GM23338 (cell line): ENCODE measurements at regions not wholly inside any gene's neighbourhood (a gene's known extent, or its start where the extent isn't known, plus 50 kb on each side); places are given as distances from the start of the nearest gene placed in this dataset.

Source experiments
- ATAC-seq: fragments of 200-7000 bp; cut with Tn5 transposase; 3 replicates; pipeline ENCODE4 v1.9.1; 2020
- DNase-seq: peaks from one replicate; pipeline ENCODE4 v3.0.0-alpha.2; 2015; ENCODE audit warnings: low spot score
- H2AFZ ChIP-seq: fragments of 200-600 bp; sonication (generic); 2 replicates; pipeline ENCODE4 v1.8.0; 2016; ENCODE audit warnings: antibody characterized with exemption, mild to moderate bottlenecking, moderate library complexity
- H3F3A ChIP-seq: fragments of 200-600 bp; sonication (generic); replicated peaks from 2 replicates; pipeline ENCODE4 v1.8.0; 2017; ENCODE audit warnings: antibody characterized with exemption, mixed run types, low read depth
- H3K27ac ChIP-seq: fragments of 200-600 bp; sonication (generic); 2 replicates; pipeline ENCODE4 v1.6.1; 2016; ENCODE audit warnings: low read depth
- H3K27me3 ChIP-seq: fragments of 200-600 bp; sonication (generic); 2 replicates; pipeline ENCODE4 v1.8.0; 2016; ENCODE audit warnings: mild to moderate bottlenecking, mixed run types, moderate library complexity; ENCODE audit not compliant: insufficient read depth
- H3K36me3 ChIP-seq: fragments of 200-600 bp; sonication (generic); 2 replicates; pipeline ENCODE4 v1.8.0; 2016; ENCODE audit warnings: mild to moderate bottlenecking; ENCODE audit not compliant: insufficient read depth
- H3K4me1 ChIP-seq: fragments of 200-600 bp; sonication (generic); 2 replicates; pipeline ENCODE4 v1.8.0; 2016; ENCODE audit warnings: mild to moderate bottlenecking, moderate library complexity; ENCODE audit not compliant: insufficient read depth
- H3K4me2 ChIP-seq: fragments of 200-600 bp; sonication (generic); 2 replicates; pipeline ENCODE4 v1.7.1; 2017; ENCODE audit warnings: mixed run types
- H3K4me3 ChIP-seq: fragments of 200-600 bp; sonication (generic); 2 replicates; pipeline ENCODE4 v1.6.1; 2016; ENCODE audit warnings: mixed run types
- H3K79me2 ChIP-seq: fragments of 200-600 bp; sonication (generic); replicated peaks from 2 replicates; pipeline ENCODE4 v1.8.0; 2017; ENCODE audit warnings: mild to moderate bottlenecking; ENCODE audit not compliant: insufficient read depth
- H3K9me2 ChIP-seq: fragments of 200-600 bp; sonication (generic); 2 replicates; pipeline ENCODE4 v1.8.0; 2017; ENCODE audit not compliant: insufficient read depth
- H4K20me1 ChIP-seq: fragments of 200-600 bp; sonication (generic); replicated peaks from 2 replicates; pipeline ENCODE4 v1.8.0; 2017; ENCODE audit warnings: mild to moderate bottlenecking; ENCODE audit not compliant: insufficient read depth
- H3K27ac Mint-ChIP-seq: 2 replicates; pipeline ENCODE4 v1.8.0; 2020; ENCODE audit warnings: inconsistent platforms, mild to moderate bottlenecking, moderate library complexity, mixed read lengths
- H3K27me3 Mint-ChIP-seq: 3 replicates; pipeline ENCODE4 v1.8.0; 2022; ENCODE audit warnings: low read depth, mild to moderate bottlenecking, moderate library complexity, mixed read lengths, inconsistent platforms; ENCODE audit not compliant: insufficient read depth, poor library complexity
- H3K36me3 Mint-ChIP-seq: 3 replicates; pipeline ENCODE4 v1.8.0; 2021; ENCODE audit warnings: low read depth, mild to moderate bottlenecking, inconsistent platforms, moderate library complexity, mixed read lengths
- H3K4me1 Mint-ChIP-seq: 3 replicates; pipeline ENCODE4 v1.8.0; 2020; ENCODE audit warnings: mild to moderate bottlenecking, inconsistent platforms, mixed read lengths
- H3K4me3 Mint-ChIP-seq: 3 replicates; pipeline ENCODE4 v1.8.0; 2021; ENCODE audit warnings: moderate library complexity, mild to moderate bottlenecking, inconsistent platforms, mixed read lengths
- H3K9me3 Mint-ChIP-seq: 3 replicates; pipeline ENCODE4 v1.8.0; 2020; ENCODE audit warnings: moderate library complexity, mild to moderate bottlenecking, inconsistent platforms, mixed read lengths
- CREB1 ChIP-seq: fragments of 250-450 bp; sonication (Bioruptor Pico); IDR thresholded peaks from 2 replicates; pipeline ENCODE4 v1.5.0; 2020; ENCODE audit warnings: low read depth, mild to moderate bottlenecking, moderate library complexity
- EZH2phosphoT487 ChIP-seq: fragments of 200-600 bp; sonication (generic); IDR thresholded peaks from one replicate; pipeline ENCODE4 v1.8.1; 2018; ENCODE audit warnings: antibody characterized with exemption; ENCODE audit not compliant: unreplicated experiment
- JUNB ChIP-seq: IDR thresholded peaks from one replicate; pipeline ENCODE4 v1.6.1; 2016; ENCODE audit warnings: antibody characterized with exemption; ENCODE audit not compliant: unreplicated experiment
- NANOG ChIP-seq: IDR thresholded peaks from 2 replicates; pipeline ENCODE4 v1.6.1; 2016; ENCODE audit warnings: antibody characterized with exemption, borderline replicate concordance
- POLR2AphosphoS5 ChIP-seq: IDR thresholded peaks from 2 replicates; pipeline ENCODE4 v1.6.1; 2016; ENCODE audit warnings: antibody characterized with exemption, low read depth
- STAT1 ChIP-seq: IDR thresholded peaks from one replicate; pipeline ENCODE4 v1.6.1; 2016; ENCODE audit warnings: antibody characterized with exemption; ENCODE audit not compliant: unreplicated experiment
- ZNF114 ChIP-seq: fragments of 250-450 bp; sonication (Bioruptor Pico); IDR thresholded peaks from 2 replicates; pipeline ENCODE4 v1.5.0; 2020; ENCODE audit warnings: mild to moderate bottlenecking, moderate library complexity
- ZNF331 ChIP-seq: fragments of 250-450 bp; sonication (Bioruptor Pico); IDR thresholded peaks from 2 replicates; pipeline ENCODE4 v1.5.0; 2020; ENCODE audit warnings: low read depth, mild to moderate bottlenecking, moderate library complexity
- TF ChIP-seq, protein P1 (sequence below): IDR thresholded peaks from one replicate; pipeline ENCODE4 v1.6.1; 2018; ENCODE audit warnings: antibody characterized with exemption; ENCODE audit not compliant: unreplicated experiment
- TF ChIP-seq, protein P2 (sequence below): IDR thresholded peaks from 2 replicates; pipeline ENCODE4 v1.6.1; 2016; ENCODE audit warnings: antibody characterized with exemption
- TF ChIP-seq, protein P3 (sequence below): fragments of 250-450 bp; sonication (Bioruptor Pico); IDR thresholded peaks from 2 replicates; pipeline ENCODE4 v1.5.0; 2020; ENCODE audit warnings: mild to moderate bottlenecking, moderate library complexity

DNA sequence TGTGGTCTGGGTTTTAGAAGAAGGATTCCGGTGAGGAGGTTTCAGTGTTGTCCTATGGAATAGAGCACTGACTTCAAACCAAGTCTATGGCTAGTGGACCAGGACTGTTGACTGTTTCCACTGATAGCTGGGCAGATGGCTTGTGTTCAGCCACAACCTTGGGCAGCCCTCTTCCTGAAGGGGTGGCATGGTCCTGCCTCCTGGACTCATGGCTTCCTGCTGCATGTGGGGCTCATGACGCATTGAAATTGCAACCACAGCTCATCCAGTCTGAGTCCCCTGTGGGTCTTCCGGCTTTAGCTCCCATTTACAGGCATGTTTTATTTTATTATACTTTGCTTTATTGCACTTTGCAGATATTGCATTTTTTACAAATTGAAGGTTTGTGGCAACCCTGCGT, 105.0 kb downstream of the B3GNT2 start:
- H3K36me3 Mint-ChIP-seq: no peaks in the 10 kb centered on the region
- Histone ChIP-seq H3F3A (no peaks in the 10 kb centered on the region), H3K9me2 (peaks cover 8% of the 10 kb centered on the region), H2AFZ (no peak overlapping the region), H3K4me3 (no peak overlapping the region), H3K79me2 (no peaks in the 10 kb centered on the region), H3K4me1 (peaks cover 9% of the 10 kb centered on the region; the same call in 1 of the 2 replicates), H3K36me3 (no peaks in the 10 kb centered on the region), H4K20me1 (no peaks in the 10 kb centered on the region), H3K4me2 (no peak overlapping the region), H3K27me3 (no peaks in the 10 kb centered on the region), H3K27ac (no peak overlapping the region)
- TF ChIP-seq NANOG (no peak), CREB1 (CRISPR knock-in tag) (no peak), EZH2phosphoT487 (no peak), ZNF114 (CRISPR knock-in tag) (no peak), POLR2AphosphoS5 (no peak), ZNF331 (CRISPR knock-in tag) (no peak), JUNB (no peak), STAT1 (no peak)
- TF ChIP-seq, protein P1, sequence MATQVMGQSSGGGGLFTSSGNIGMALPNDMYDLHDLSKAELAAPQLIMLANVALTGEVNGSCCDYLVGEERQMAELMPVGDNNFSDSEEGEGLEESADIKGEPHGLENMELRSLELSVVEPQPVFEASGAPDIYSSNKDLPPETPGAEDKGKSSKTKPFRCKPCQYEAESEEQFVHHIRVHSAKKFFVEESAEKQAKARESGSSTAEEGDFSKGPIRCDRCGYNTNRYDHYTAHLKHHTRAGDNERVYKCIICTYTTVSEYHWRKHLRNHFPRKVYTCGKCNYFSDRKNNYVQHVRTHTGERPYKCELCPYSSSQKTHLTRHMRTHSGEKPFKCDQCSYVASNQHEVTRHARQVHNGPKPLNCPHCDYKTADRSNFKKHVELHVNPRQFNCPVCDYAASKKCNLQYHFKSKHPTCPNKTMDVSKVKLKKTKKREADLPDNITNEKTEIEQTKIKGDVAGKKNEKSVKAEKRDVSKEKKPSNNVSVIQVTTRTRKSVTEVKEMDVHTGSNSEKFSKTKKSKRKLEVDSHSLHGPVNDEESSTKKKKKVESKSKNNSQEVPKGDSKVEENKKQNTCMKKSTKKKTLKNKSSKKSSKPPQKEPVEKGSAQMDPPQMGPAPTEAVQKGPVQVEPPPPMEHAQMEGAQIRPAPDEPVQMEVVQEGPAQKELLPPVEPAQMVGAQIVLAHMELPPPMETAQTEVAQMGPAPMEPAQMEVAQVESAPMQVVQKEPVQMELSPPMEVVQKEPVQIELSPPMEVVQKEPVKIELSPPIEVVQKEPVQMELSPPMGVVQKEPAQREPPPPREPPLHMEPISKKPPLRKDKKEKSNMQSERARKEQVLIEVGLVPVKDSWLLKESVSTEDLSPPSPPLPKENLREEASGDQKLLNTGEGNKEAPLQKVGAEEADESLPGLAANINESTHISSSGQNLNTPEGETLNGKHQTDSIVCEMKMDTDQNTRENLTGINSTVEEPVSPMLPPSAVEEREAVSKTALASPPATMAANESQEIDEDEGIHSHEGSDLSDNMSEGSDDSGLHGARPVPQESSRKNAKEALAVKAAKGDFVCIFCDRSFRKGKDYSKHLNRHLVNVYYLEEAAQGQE: no peak
- TF ChIP-seq, protein P2, sequence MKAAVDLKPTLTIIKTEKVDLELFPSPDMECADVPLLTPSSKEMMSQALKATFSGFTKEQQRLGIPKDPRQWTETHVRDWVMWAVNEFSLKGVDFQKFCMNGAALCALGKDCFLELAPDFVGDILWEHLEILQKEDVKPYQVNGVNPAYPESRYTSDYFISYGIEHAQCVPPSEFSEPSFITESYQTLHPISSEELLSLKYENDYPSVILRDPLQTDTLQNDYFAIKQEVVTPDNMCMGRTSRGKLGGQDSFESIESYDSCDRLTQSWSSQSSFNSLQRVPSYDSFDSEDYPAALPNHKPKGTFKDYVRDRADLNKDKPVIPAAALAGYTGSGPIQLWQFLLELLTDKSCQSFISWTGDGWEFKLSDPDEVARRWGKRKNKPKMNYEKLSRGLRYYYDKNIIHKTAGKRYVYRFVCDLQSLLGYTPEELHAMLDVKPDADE: no peak
- TF ChIP-seq, protein P3, sequence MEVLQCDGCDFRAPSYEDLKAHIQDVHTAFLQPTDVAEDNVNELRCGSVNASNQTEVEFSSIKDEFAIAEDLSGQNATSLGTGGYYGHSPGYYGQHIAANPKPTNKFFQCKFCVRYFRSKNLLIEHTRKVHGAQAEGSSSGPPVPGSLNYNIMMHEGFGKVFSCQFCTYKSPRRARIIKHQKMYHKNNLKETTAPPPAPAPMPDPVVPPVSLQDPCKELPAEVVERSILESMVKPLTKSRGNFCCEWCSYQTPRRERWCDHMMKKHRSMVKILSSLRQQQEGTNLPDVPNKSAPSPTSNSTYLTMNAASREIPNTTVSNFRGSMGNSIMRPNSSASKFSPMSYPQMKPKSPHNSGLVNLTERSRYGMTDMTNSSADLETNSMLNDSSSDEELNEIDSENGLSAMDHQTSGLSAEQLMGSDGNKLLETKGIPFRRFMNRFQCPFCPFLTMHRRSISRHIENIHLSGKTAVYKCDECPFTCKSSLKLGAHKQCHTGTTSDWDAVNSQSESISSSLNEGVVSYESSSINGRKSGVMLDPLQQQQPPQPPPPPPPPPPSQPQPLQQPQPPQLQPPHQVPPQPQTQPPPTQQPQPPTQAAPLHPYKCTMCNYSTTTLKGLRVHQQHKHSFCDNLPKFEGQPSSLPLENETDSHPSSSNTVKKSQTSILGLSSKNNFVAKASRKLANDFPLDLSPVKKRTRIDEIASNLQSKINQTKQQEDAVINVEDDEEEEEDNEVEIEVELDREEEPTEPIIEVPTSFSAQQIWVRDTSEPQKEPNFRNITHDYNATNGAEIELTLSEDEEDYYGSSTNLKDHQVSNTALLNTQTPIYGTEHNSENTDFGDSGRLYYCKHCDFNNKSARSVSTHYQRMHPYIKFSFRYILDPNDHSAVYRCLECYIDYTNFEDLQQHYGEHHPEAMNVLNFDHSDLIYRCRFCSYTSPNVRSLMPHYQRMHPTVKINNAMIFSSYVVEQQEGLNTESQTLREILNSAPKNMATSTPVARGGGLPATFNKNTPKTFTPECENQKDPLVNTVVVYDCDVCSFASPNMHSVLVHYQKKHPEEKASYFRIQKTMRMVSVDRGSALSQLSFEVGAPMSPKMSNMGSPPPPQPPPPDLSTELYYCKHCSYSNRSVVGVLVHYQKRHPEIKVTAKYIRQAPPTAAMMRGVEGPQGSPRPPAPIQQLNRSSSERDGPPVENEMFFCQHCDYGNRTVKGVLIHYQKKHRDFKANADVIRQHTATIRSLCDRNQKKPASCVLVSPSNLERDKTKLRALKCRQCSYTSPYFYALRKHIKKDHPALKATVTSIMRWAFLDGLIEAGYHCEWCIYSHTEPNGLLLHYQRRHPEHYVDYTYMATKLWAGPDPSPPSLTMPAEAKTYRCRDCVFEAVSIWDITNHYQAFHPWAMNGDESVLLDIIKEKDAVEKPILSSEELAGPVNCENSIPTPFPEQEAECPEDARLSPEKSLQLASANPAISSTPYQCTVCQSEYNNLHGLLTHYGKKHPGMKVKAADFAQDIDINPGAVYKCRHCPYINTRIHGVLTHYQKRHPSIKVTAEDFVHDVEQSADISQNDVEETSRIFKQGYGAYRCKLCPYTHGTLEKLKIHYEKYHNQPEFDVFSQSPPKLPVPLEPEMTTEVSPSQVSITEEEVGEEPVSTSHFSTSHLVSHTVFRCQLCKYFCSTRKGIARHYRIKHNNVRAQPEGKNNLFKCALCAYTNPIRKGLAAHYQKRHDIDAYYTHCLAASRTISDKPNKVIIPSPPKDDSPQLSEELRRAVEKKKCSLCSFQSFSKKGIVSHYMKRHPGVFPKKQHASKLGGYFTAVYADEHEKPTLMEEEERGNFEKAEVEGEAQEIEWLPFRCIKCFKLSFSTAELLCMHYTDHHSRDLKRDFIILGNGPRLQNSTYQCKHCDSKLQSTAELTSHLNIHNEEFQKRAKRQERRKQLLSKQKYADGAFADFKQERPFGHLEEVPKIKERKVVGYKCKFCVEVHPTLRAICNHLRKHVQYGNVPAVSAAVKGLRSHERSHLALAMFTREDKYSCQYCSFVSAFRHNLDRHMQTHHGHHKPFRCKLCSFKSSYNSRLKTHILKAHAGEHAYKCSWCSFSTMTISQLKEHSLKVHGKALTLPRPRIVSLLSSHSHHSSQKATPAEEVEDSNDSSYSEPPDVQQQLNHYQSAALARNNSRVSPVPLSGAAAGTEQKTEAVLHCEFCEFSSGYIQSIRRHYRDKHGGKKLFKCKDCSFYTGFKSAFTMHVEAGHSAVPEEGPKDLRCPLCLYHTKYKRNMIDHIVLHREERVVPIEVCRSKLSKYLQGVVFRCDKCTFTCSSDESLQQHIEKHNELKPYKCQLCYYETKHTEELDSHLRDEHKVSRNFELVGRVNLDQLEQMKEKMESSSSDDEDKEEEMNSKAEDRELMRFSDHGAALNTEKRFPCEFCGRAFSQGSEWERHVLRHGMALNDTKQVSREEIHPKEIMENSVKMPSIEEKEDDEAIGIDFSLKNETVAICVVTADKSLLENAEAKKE: no peak
- ATAC-seq (no peak), DNase-seq (no peak)
- H3K4me3 Mint-ChIP-seq: no peak overlapping the region
- H3K27ac Mint-ChIP-seq: no peak overlapping the region
- H3K27me3 Mint-ChIP-seq: peaks cover 9% of the 10 kb centered on the region
- no peaks in the 10 kb centered on the region for H3K9me3 Mint-ChIP-seq
- H3K4me1 Mint-ChIP-seq: peaks cover 13% of the 10 kb centered on the region
